Activated CD8-positive, alpha-beta memory T cell treated with anti-CD3 and anti-CD28 coated beads, Interleukin-2, amount 50 U/mL, for 24 hours (primary cell): ENCODE measurements at regions not wholly inside any gene's neighbourhood (a gene's known extent, or its start where the extent isn't known, plus 50 kb on each side); places are given as distances from the start of the nearest gene placed in this dataset.
A peak's percentile ranks its signal among the peaks of the same experiment; 100 is the strongest.

ENCODE experiments used
- DNase-seq: peaks from one replicate; pipeline ENCODE4 v3.0.0-alpha.2; 2020; ENCODE audit errors: extremely low read depth

DNA sequence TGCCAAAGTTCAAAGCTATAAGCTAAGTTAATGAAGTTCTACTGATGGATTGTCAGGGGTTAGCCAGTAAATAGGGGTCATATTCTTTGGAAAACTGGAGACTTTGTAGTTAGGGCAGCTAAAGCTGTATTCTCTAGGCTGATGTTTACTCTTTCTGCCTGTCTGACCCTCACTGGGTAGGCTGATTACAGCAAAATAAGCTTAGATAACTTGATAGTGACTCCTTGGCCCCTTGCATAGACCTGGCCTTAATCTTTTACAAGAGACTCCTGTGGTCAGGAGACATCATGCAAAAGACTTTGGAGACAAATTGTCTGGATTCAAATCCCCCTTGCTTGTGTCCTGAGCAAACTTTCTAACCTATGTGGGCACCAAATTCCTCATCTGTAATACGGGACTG lies 314.4 kb upstream of the MSX2 start:
- DNase-seq, result no peak

DNA sequence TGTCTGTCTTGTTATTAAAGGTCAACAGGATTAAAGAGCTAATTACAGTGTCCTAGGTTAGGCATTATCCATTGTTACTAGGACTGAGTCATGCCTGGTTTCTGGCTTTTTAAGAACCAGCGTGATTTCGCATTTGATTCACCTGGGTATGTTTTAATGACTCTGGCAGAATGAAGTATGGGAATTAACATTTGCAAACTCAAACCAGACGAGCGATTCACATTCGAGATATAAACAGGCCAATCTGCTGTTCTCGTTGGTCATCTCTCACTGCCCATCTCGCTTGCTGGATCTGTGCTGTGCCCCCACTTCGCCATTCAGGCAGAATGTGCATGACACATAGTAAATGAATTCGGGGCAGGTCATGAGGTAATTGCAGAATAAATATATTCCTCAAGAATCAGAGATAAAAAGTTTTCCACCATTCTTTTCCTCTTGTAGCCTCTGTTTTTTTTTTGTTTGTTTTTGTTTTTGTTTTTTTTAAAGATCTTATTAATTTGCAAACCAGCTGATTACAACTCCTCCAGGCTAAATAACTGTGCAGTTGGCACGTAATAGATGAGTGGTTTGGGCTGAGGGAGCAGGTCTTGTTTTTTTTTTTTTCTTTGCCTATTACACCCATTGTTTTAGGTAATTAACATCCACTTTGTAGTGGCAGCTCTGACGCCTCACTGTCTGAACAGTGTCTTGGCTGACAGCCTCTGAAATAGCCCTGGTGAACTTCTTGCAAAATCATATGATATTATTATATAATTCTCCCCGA lies 313.5 kb upstream of the MSX2 start:
- no peak for DNase-seq

DNA sequence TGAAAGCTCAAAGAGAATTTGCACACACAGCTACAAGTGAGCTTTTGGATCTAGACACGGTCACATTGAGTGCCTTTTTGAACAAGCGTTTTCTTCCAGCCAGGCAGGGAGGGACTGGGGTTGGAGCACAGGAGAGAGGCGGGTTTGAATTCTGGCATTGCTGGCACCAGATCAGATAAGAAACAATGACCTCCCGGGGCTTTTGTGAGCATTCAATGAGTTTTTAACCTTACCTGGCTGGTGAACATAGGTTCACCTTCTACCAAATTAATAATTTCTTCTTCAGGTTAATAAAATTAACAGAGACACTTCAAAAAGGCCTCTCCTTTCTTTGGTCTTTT lies 312.9 kb upstream of the MSX2 start:
- no peak for DNase-seq

DNA sequence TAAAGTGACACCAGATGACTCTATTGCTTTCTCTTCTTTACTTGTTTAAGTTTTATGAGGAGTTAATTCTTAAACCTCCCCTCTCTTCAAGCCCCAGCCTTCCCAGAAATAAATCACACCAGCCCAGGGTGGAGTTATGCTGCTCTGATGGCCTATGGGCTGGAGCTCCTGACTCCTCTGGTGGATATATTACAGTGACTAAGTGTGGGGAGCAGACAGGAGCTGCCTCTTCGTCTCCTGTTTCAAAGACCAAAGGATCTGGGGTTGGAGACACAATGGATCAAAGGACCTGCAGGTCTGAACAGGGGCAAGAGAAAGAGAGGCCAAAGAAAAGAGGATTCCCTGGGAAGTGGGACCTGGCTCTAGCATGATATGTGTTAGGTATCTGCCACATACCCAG lies 312.0 kb upstream of the MSX2 start:
- no peak for DNase-seq

DNA sequence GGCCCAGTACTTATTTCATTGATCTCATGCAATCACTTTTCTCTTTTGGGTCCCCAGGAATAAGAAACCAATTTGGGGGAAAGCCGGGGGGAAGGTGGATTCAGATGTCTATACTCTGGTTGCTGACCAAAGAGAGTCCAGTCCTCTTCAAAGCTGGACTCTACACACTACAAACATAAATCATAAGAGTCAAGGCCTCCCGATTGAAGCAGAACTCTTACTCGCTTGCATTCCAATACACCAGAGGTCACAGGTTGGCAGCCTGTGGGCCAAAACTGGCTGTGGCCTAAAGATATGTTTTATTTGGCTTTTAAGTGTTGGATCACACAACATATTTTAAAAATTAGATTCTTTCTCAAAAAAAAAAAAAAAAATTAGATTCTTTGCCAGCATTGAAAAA lies 311.4 kb upstream of the MSX2 start:
- DNase-seq, result no peak

DNA sequence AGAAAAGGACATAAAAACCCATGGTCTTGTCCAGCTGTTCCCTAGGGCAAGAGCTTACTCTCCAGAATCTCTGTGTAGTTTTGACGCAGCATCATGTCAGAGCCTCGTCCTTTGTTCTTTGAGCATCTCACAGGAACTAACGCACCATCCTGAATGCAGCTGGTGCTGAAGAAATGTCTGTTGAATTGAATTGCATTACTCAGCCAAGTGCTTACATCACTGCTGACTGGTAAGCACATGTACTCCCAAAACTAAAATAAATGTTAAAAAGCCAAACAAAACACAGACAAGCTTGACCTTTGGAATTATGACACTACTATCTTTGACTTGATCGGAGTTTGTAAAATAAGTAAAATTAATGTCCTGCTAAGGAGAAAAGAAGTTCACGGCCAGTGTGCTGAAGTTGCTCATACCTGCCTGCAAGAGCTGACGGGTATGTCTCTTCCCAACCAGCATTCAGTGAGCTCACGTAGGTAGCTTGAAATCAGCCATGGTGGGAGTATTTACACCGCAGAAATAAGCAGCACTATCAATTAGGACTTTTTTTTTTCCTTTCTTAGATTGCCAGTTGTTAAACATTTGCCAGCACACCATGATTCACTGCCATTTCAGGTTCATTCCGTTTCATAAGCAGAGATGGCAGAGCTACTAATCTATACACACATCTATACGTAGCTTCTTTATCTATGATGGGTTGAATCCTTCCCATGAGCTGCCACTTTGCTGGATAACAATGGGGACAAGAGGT lies 310.6 kb upstream of the MSX2 start:
- no peak for DNase-seq

DNA sequence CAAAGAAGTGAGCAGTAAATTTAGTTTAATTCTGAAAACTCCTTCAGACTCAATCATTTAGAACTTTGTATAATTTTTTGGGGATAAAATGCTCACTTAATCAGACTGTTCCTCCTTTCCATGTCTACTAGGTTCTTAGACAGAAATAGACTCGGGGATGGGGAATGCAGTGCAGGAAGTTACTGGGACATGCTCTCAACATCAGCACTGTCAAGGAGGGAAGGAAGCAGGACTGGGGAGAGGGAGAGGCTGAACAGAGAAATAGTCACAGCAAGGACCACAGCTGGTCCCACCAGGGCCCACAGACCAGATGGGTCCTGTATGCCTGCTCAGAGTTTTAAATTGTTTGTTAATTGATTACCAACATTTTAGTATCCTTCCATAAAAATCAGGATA lies 310.1 kb upstream of the MSX2 start:
- no peak for DNase-seq

DNA sequence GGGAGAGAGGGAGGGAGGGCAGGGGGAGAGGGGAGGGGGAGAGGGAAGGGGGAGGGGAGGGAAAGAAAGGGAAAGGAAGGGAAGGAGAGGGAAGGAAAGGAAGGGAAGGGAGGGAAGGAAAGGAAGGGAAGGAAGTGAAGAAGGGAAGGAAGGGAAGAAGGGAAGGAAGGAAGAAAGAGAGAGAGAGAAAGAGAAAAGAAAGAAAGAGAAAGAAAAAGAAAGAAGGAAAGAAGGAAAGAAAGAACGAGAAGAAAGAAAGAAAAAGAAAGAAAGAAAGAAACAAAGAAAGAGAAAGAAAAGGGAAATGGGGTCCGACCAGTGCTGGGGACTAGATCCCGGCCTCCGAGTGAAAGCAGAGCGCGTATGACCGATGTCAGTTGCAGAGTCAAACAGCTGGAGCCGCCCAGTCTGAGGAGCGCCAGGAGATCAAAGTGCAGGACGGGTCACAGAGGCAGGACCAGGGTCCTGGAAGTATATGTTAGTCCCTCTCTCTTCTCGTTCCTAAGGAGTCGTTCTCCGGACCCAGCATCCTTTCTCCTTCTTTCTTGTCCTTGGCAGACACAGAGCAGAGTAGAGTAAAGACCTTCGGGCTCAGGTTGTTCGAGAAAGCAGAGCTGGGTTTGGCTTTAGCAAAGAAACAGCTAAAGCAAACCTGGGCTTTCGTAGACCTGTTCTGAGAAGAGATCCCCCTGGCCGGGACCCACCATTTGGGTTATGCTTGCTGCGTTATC lies 305.4 kb upstream of the MSX2 start:
- no peak for DNase-seq

DNA sequence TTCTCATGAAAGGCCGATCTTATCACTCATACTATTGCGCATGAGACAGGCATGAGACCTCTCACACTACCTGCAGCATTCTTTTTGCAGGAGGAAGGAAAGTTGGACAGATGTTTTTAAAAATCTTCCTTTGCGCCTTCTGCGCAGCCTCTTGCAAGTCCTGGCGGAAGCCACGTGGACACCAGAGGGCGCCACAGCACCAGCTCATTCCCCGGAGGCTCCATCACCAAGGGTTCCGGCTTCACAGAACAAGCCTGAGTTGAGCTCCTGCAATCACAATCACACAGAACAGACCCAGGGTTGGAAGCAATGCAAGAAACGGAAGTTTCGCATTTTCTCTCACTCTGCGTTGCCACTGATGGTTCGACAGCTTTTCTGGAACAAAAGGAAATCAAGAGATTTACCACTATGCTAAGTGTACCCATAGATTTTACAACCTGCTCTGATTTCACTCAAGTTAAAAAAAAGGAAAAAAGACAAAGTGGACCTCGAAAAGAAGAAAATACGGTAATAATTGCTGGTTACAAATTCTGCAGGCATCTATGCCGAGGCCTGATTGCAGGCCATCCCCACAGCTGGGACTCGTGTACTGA lies 304.7 kb upstream of the MSX2 start:
- DNase-seq, result peak; percentile 58

DNA sequence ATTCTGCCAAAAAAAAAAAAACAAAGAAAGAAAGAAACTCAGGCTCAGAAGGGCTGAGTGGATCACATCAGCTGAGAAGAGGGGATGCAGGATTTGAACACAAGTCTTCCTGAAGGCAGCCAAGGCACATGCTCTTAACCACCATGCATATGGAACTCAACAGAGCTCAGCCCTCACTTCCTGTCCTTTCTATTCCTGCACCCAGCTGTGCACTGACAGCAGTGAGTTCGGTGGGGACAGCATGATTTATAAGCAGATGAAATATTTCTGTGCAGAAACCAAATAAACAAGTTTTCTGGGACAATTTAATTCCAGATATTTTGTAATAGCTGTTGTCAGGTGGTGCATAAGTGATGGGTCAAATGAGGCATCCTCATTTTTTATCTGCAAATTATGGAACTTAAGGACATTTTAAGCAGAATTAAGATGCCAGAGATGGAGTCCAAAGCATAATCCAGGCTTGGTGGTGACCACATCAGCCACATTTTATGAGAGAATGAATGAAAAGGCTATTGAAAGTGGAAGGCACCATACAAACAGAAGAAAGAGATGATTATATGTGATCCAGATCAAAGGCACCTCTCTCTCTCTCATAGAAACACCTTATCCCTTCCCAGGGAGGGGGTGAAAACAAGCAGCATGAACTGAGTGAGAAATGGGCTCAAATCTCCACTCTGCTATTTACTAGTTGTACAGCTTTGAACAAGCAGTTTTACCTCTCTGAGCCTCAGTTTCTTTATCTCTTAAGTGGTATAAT lies 303.6 kb upstream of the MSX2 start:
- DNase-seq, result no peak

DNA sequence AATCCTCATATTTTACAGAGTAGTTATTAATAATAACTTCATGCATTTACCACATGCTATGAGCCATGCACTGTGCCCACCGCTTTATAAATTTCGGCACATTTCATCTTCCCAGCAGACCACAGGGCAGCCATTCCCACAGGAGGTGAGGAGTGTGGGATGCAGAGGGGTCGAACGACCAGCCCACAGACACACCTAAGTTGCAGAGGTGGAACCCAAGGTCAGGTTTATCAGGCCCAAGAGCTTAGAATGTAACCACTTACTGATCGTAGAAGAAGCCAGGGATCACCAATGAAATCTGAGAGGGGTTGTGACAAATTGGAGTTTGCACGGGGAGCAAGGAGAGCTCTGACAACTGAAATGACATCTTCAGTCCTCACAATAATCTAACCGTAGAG lies 303.0 kb upstream of the MSX2 start:
- DNase-seq, result no peak

DNA sequence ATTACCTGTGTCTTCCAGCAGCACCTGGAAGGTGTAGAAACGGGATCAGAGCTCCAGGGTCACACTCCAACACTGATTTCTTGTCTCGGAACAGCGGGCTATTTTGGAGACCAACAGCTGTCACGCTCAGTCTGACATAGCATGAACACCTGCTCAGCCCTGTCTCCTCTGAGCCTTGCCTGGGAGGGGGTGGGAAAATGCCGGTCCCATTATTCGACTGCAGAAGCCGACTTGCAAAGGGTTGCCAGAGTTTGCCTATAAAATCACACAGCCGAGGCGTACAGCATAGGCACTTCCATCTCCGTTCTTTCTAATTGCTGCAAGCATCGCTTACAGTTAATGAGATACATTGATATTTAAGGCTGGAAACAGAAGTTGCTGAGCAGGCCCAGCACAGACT lies 300.8 kb upstream of the MSX2 start:
- DNase-seq, result no peak

DNA sequence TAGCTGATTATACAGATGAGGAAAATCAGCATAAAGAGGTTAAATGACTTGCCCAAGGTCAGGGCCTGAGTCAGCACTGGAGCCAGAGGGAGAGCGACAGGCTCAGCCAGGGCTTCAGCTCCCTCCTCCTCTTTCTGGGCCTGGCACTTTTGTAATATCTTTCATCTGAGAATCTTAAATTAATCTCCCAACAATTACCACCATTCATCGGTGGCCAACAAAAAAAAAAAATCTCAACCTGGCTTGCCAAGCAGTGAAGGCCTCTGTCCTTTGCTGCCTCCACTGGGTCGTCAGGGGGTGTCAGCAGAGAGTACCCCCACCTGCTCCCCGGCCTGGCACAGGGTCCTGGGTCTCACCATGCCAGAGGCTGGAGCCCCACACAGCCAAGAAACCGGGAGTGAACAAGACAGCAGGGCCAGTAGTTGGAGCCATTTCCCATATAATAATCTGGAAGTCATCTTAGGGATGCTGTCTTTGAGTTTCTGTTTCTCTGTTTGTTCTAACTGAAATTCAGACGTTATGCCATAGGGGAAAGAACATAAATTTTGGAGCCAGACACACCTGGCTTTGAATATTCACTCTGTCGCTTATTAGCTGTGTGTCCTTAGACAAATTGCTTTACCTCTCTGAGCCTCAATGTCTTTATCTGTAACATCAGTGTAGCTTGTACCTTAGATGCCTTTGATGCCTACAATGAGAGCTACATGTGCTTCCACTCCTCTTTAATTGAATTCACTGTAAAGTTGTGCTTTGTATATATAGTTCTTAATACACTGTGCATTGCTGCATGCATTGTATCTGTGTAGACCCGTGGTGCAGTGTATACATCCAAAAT lies 299.9 kb upstream of the MSX2 start:
- no peak for DNase-seq

DNA sequence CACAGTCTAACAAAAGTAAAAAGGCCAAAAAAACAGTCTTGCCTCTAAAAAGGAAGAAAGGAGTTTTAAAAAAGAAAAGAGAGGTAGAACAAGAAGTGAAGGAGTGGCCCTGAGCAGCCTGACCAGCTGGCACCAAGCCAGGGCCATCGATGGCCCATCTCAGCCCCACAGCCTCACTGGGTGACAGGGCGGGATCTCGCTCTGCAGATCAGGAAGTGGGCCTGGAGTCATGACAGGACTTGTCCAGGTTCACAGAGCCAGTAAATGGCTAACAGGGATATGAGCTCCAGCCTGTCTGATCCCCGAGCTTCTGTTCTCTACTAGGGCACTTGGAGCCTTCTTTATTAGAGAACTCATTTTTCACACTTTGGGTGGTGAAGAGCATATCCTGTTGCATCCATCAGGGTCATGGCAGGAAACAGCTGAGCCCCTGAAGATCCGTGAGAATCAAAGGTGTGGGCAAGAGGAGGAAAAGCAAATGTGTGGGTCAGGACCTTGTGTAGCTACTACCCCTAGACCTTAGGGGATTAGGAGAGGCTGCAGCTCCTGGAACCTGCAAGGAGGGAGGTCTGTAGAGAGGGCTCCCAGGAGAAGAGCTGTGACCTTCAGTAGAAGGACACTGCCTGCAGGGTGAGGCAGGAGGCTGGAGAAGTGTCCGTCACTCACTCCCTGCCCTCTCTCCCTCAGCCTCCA lies 299.0 kb upstream of the MSX2 start:
- DNase-seq, result no peak

DNA sequence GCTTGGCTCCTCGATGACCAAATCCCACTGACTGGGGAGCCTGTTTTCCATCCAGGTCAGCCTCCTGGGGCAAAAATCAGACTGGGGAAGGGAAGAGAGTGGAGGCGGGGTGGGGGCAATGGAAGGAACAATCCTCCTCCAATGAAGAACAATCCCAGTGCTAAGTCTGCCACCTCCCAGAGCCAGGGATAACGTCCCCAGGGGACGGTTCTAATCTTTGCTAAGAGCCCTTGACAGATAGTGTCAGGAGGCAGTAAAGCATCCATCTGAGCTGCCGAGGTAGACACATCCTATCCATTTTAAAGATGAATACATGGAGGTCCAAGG lies 298.5 kb upstream of the MSX2 start:
- DNase-seq, result no peak

DNA sequence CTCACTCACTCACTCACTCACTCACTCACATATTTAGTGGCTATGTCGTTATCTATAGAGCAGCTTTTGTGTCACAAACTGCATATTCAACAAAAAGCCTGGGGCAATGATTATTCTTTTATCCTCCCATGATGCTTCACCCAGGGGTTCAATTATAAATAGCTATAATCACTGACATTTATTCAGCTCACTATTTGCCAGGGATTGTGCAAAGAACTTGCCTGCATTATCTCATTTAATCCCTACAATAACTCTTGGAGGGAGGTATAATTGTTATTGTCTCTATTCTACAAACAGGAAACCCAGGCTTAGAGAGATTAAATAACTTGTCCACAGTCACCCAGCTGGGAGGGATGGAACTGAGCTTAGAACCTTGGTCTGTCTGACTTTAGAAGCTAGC lies 298.0 kb upstream of the MSX2 start:
- DNase-seq, result no peak

DNA sequence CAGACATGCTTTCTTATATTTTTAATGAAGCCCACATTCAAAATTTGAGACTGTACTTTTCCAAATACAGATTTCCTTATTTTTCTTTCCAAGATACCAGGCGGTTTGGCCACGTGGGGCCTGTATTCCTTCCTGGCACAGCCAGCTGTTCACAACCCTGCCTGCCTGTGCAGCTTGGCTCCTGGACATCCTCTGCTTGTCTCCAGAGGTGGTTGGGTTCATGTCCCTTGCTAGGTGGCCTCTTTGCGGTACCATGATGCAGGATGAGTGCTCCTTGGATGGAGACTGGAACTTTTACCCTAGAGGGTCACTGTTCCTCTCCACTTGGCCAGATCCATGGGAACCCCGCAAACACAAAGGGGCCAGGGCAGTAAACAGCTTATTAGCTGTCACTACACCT lies 297.5 kb upstream of the MSX2 start:
- no peak for DNase-seq

DNA sequence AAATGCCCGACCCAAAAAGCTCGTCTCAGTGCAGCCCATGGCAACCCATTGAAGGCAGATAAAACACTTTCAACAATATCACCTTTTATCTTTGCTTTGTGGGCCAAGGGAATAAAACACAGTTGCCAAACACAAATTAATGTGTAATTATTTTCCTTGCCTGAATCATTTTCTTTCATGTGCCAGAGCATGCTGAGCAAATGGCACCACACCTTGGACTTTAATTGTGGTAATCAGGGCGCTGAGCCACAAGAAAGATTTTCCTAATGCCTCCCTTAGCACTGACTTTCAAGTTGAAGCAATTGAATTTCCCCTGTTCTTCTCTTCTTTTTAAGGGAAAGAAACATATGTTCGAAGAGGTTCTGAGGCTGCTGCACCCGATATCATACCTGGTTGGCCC lies 297.1 kb upstream of the MSX2 start:
- DNase-seq, result no peak

DNA sequence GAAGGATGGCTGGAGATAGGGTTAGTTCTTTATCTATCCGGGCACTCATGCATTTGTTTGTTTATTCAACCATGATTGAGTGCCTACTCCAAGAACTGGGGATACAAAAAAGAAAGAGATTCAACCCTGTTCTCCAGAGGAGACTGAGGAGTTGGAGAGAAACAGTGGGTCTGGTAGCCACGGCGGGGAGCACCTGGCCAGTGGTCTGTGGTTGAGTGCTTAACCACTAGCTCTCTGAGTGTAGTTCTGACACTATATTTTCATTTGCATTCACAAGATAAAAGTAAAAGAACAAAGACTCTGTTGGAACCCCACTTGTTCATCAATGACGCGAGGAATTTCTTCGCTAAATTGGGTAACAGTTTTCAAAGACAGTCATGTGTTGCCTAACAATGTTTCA lies 295.5 kb upstream of the MSX2 start:
- DNase-seq, result no peak

DNA sequence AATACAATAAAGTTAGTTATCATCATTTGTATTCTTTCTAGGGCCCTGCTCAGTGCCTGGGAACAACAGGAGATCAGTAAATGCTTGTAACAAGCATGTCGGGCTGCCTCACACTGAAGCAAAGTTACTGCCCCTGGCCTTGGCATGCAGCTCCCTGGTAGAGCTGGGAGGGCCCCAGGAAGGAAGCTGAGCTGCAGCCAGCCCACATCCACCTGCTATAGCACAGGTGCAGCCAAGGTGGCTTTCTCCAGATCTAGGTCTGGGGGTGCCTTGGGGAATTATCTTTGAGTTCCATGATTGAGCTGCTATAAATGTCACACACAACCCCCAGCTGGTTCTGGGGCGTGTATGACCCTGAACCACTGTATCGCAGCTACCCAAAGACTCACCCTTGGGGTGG lies 293.4 kb upstream of the MSX2 start:
- DNase-seq, result no peak

DNA sequence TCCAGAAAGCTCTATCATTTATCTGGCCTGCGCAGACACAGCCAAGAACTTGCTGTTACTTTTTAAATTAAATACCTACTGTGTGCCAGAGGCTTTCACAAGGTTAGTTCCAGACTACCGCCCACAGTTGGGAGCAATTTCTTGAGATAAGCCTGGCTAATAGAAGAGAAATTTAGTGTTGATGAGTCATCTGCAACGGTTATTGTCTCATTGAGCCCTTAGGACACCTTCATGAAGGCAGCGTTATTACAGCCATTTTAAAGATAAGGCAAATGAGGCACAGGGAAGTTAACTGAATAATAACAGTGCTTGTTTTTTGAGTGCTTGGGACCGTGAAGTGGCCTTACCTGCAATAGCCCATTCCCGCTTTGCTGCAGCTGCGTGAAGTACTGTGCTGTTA lies 292.9 kb upstream of the MSX2 start:
- no peak for DNase-seq
